Heart right ventricle (tissue), 16 donors: ENCODE measurements at regions not wholly inside any gene's neighbourhood (a gene's known extent, or its start where the extent isn't known, plus 50 kb on each side); places are given as distances from the start of the nearest gene placed in this dataset.

Source experiments
- ATAC-seq, 8 donors: fragments of 200-7000 bp; cut with Tn5 transposase; one replicate each; pipeline ENCODE4 v1.9.1; 2020; ENCODE audit warnings: mild to moderate bottlenecking in 8 of 8, moderate library complexity in 8 of 8, moderate number of reproducible peaks in 1 of 8
- DNase-seq, 2 donors: peaks; one replicate each; pipeline ENCODE4 v3.0.0-alpha.2; 2020
- H3K27ac ChIP-seq, 10 donors: fragments of 200-600 bp; sonication (generic) in 2 of 10; one replicate each; pipeline versions ENCODE4 v1.5.0 to v1.8.0; 2020 to 2022; ENCODE audit warnings: mild to moderate bottlenecking in 3 of 10
- H3K27me3 ChIP-seq, 7 donors: fragments of 200-600 bp; one replicate each; pipeline ENCODE4 v1.8.0; 2021 to 2022; ENCODE audit warnings: mild to moderate bottlenecking in 2 of 7
- H3K36me3 ChIP-seq, 9 donors: fragments of 200-600 bp; sonication (generic) in 1 of 9; one replicate each; pipeline versions ENCODE4 v1.5.0 to v1.8.0; 2020 to 2022; ENCODE audit warnings: mild to moderate bottlenecking in 2 of 9
- H3K4me1 ChIP-seq, 9 donors: fragments of 200-600 bp; sonication (generic) in 1 of 9; one replicate each; pipeline versions ENCODE4 v1.5.0 to v1.8.0; 2020 to 2022; ENCODE audit warnings: mild to moderate bottlenecking in 4 of 9
- H3K4me3 ChIP-seq, 10 donors: fragments of 200-600 bp; sonication (generic) in 2 of 10; one replicate each; pipeline versions ENCODE4 v1.5.0 to v1.8.0; 2020 to 2022; ENCODE audit warnings: mild to moderate bottlenecking in 7 of 10, moderate library complexity in 2 of 10
- H3K9me3 ChIP-seq, 11 donors: fragments of 200-600 bp in 10 of 11; sonication (generic) in 2 of 11; one replicate each; pipeline versions ENCODE4 v1.5.0 to v1.8.0; 2013 to 2022; ENCODE audit warnings: mild to moderate bottlenecking in 2 of 11, control low read depth in 1 of 11, moderate library complexity in 1 of 11
- WGBS, 2 donors: extraction: QIAGEN DNeasy Blood & Tissue Kit; methylation state at CpG; one replicate each; pipeline ENCODE4 v1.1.7; 2013; ENCODE audit warnings: inconsistent platforms in 1 of 2; 5-methylcytosine and 5-hydroxymethylcytosine counted together
- intact Hi-C, 10 donors: fragments of 100-400 bp; cut with DNase I; formaldehyde crosslinking; loops; one replicate each; pipeline versions ENCODE4 v1.11.1 to v1.14.2; 2022
- TF ChIP-seq, protein P1 (sequence below), 9 donors: fragments of 200-600 bp; sonication (generic) in 2 of 9; IDR thresholded peaks; one replicate each; pipeline versions ENCODE4 v1.5.0 to v1.8.0; 2021 to 2022; ENCODE audit warnings: antibody characterized with exemption in 9 of 9, mild to moderate bottlenecking in 5 of 9, moderate library complexity in 1 of 9
- donor health status: Arrhythmogenic right ventricular cardiomyopathy.
- donor health status: ischemic (EF 13 %, LVEDD 7.1; RV severe dilation, severe dysfunction).
- donor health status: healthy with polysubstance abuse.
- donor health status: DM: no; HTN: yes; CAD: no.
- donor health status: DM: no; HTN: no; CAD: no.
- donor health status: ischemic (EF 25% LVEDD 6.9; RV normal size, moderate dysfunction).
- donor health status: ischemic (EF 25% LVEDD 5.7; RV mildly dilated, moderate dysfunction).
- donor health status: healthy.
- donor health status: DM: yes; HTN: yes; CAD: no.
- donor health status: Ischemic cardiomyopathy.
- donor health status: ischemic (EF 35%, LVEDD 5.7; RV mildly dilated, moderate dysfunction).
- donor health status: nonischemic (EF 11% LVEDD 7.7; RV severe dilation, severe dysfunction).
- donor health status: DM: yes; HTN: yes; CAD: no.
- donor health status: PGD.
- donor health status: ischemic (EF 29% LVEDD 5.4; RV normal size, mild dysfunction).
- donor health status: nonischemic (EF 23%, LVEDD 6.1; RV moderate dilation, normal function).

DNA sequence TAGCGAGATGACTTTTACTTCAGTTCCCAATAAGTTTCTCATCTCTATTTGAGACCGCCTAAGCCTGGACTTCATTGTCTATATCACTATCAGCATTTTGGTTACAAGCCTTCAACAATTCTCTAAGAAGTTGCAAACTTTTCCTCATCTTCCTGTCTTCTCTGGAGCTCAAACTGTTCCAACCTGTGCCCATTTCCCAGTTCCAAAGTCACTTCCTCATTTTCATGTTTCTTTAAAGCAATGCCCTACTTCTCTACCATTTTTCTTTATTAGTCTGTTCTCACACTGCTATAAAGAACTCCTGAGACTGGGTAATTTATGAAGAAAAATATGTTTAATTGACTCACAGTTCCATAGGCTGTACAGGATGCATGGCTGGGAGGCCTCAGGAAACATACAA lies 251.9 kb downstream of the TECRL start:
- ATAC-seq (no peak), DNase-seq (no peak)
- Histone ChIP-seq H3K9me3 (no peaks in the 10 kb centered on the region), H3K27me3 (no peaks in the 10 kb centered on the region), H3K27ac (no peak overlapping the region), H3K4me1 (no peaks in the 10 kb centered on the region), H3K4me3 (no peak overlapping the region), H3K36me3 (no peaks in the 10 kb centered on the region)
- intact Hi-C loops, result loop anchor here in 4 of 10 donors (5.0 to 10.0 kb wide), 3 partner anchors 380 to 427 kb away; no protein-coding TSS in a partner anchor
- TF ChIP-seq, protein P1, sequence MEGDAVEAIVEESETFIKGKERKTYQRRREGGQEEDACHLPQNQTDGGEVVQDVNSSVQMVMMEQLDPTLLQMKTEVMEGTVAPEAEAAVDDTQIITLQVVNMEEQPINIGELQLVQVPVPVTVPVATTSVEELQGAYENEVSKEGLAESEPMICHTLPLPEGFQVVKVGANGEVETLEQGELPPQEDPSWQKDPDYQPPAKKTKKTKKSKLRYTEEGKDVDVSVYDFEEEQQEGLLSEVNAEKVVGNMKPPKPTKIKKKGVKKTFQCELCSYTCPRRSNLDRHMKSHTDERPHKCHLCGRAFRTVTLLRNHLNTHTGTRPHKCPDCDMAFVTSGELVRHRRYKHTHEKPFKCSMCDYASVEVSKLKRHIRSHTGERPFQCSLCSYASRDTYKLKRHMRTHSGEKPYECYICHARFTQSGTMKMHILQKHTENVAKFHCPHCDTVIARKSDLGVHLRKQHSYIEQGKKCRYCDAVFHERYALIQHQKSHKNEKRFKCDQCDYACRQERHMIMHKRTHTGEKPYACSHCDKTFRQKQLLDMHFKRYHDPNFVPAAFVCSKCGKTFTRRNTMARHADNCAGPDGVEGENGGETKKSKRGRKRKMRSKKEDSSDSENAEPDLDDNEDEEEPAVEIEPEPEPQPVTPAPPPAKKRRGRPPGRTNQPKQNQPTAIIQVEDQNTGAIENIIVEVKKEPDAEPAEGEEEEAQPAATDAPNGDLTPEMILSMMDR (IDR thresholded peaks at IDR 0.05), result no peak
- 95 to 96% methylated on average over 2 of the region's 2 CpGs for WGBS, 2 donors

DNA sequence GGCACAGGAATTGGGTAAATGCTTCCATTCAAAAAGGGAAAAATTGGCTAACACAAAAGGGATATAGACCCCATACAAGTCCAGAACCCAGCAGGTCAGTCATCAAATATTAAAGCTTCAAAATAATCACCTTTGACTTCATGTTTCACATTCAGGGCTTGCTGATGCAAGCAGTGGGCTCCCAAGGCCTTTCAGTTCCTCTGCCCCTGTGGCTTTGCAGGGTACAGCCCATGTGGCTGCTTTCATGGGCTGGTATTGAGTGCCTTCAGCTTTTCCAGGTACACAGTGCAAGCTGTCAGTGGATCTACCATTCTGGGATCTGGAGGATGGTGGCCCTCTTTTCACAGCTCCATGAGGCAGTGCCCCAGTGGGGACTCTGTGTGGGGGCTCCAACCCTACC lies 253.0 kb downstream of the TECRL start:
- no peaks in the 10 kb centered on the region for H3K27me3 ChIP-seq
- intact Hi-C loops, result loop anchor here in 4 of 10 donors (5.0 to 10.0 kb wide), 3 partner anchors 381 to 429 kb away; no protein-coding TSS in a partner anchor
- TF ChIP-seq, protein P1 (IDR thresholded peaks at IDR 0.05), result no peak
- DNase-seq, result no peak
- H3K36me3 ChIP-seq, result no peaks in the 10 kb centered on the region
- no peaks in the 10 kb centered on the region for H3K4me1 ChIP-seq
- H3K27ac ChIP-seq, result no peak overlapping the region
- no peaks in the 10 kb centered on the region for H3K9me3 ChIP-seq
- ATAC-seq, result no peak
- no peak overlapping the region for H3K4me3 ChIP-seq

DNA sequence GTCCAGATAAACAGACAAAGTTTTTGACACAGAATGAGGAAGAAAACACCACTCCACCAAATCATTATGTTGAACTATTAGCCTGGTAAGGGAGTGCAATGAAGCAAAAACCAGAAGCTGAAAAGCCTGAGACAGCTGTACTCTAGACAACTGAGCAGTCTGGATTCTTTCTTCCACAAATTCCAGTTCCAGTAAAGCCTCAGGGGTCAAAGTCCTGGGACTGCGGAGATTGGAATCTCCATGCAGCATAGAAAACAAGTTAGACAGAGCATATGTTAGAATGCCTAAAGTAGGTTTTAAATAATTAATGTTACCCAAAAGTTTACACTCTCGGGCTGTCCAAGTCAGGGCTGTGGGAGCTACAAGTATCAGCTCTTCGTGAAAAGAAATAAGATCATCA lies 263.2 kb downstream of the TECRL start:
- ATAC-seq (no peak), DNase-seq (no peak)
- H3K9me3 ChIP-seq, result peaks cover 0 to 48% (median 12%) of the 10 kb centered on the region in 11 donors
- intact Hi-C loops, result no loop called here
- H3K4me1 ChIP-seq, result peaks cover 0 to 8% (median 0%) of the 10 kb centered on the region in 9 donors
- H3K36me3 ChIP-seq, result no peaks in the 10 kb centered on the region
- H3K4me3 ChIP-seq, result no peak overlapping the region
- WGBS, 2 donors, result 88 to 89% methylated on average over 3 of the region's 3 CpGs
- H3K27me3 ChIP-seq, result no peaks in the 10 kb centered on the region
- H3K27ac ChIP-seq, result no peak overlapping the region
- TF ChIP-seq, protein P1 (IDR thresholded peaks at IDR 0.05), result no peak

DNA sequence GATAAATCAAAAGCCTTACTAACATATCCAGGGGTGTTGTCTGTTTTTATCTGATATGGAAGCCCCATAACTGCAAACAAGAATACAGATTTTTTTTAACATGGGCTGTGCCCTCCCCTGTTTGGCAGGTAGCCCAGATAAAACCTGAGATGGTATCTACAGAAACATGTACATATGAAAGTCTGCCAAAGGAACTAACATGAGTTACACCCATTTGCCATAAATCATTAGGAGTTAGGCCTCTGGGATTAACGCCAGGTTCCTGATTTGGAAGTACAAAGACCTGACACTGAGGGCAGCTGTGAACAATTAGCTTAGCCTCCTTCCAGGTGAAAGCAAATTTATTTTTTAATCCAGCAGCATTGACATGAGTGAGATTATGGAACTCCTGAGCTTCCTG lies 264.3 kb downstream of the TECRL start:
- DNase-seq, result peak in 1 of 2 donors; percentile 9
- intact Hi-C loops, result no loop called here

More for the DNA sequence above, 264.3 kb downstream of the TECRL start:
- Histone ChIP-seq H3K4me3 (no peak overlapping the region), H3K36me3 (no peaks in the 10 kb centered on the region), H3K27ac (no peak overlapping the region), H3K27me3 (no peaks in the 10 kb centered on the region), H3K4me1 (peaks cover 0 to 8% (median 0%) of the 10 kb centered on the region in 9 donors), H3K9me3 (peaks cover 0 to 58% (median 16%) of the 10 kb centered on the region in 11 donors)
- TF ChIP-seq, protein P1 (IDR thresholded peaks at IDR 0.05), result no peak
- 66 to 80% methylated on average over 1 of the region's 1 CpG for WGBS, 2 donors
- no peak for ATAC-seq
